Posterior cingulate gyrus (tissue), 11 donors: ENCODE measurements at regions not wholly inside any gene's neighbourhood (a gene's known extent, or its start where the extent isn't known, plus 50 kb on each side); places are given as distances from the start of the nearest gene placed in this dataset.
"Not testable (repeated sequence)": the region's sequence is repeated elsewhere in the genome, so short reads cannot be mapped to it uniquely, and the experiment has no call there.

ENCODE experiments used
- DNase-seq, 10 donors: peaks; one replicate each; pipeline versions ENCODE4 v3.0.0 to v3.0.0-alpha.2; 2020 to 2021; ENCODE audit warnings: mixed read lengths in 3 of 10
- intact Hi-C: fragments of 100-400 bp; cut with DNase I; formaldehyde crosslinking; loops from one replicate; pipeline ENCODE4 v1.15.1; 2023

- intact Hi-C loops, result no loop called here
Measured at GRCh38 chr5:17947029-17947428, 312.8 kb downstream of the TAF11L14 start.

GRCh38 chr5:17951392-17952169 lies 317.3 kb downstream of the TAF11L14 start:
- no peak for DNase-seq
- intact Hi-C loops, result no loop called here

More at GRCh38 chr5:17947029-17947428, 312.8 kb downstream of the TAF11L14 start:
- no peak for DNase-seq

GRCh38 chr5:17952231-17952630 lies 318.0 kb downstream of the TAF11L14 start:
- intact Hi-C loops, result no loop called here
- no peak for DNase-seq

- intact Hi-C loops, result no loop called here
Measured at GRCh38 chr5:17964067-17964466, 329.8 kb downstream of the TAF11L14 start.

GRCh38 chr5:17966640-17967402 lies 332.6 kb downstream of the TAF11L14 start:
- intact Hi-C loops, result no loop called here
- DNase-seq, result peak in 2 of 10 donors; percentile 74 to 87

More at GRCh38 chr5:17964067-17964466, 329.8 kb downstream of the TAF11L14 start:
- DNase-seq, result no peak

- DNase-seq, result no peak
- intact Hi-C loops, result no loop called here
Measured at GRCh38 chr5:17976404-17976803, 342.1 kb downstream of the TAF11L14 start.

GRCh38 chr5:17978954-17979353 lies 344.7 kb downstream of the TAF11L14 start:
- intact Hi-C loops, result no loop called here
- DNase-seq, result no peak

- DNase-seq, intact Hi-C loops: not testable (repeated sequence)
Measured at GRCh38 chr5:17982626-17983025, 348.4 kb downstream of the TAF11L14 start.

- intact Hi-C loops, result no loop called here
- DNase-seq, result no peak
Measured at GRCh38 chr5:17989036-17989435, 354.8 kb downstream of the TAF11L14 start.

- intact Hi-C loops, result no loop called here
- DNase-seq, result no peak
Measured at GRCh38 chr5:17989567-17990563, 355.6 kb downstream of the TAF11L14 start.

GRCh38 chr5:17991775-17992174 lies 357.5 kb downstream of the TAF11L14 start:
- intact Hi-C loops, result no loop called here

GRCh38 chr5:17992291-17992690 lies 358.0 kb downstream of the TAF11L14 start:
- intact Hi-C loops, result no loop called here
- no peak for DNase-seq

More at GRCh38 chr5:17991775-17992174, 357.5 kb downstream of the TAF11L14 start:
- DNase-seq, result peak in 1 of 10 donors; percentile 83

- DNase-seq, result no peak
- intact Hi-C loops, result no loop called here
Measured at GRCh38 chr5:17995997-17996396, 361.7 kb downstream of the TAF11L14 start.

GRCh38 chr5:17999858-18000257 lies 365.6 kb downstream of the TAF11L14 start:
- DNase-seq, result no peak

GRCh38 chr5:18000744-18001143 lies 366.5 kb downstream of the TAF11L14 start:
- intact Hi-C loops, result no loop called here
- no peak for DNase-seq

More at GRCh38 chr5:17999858-18000257, 365.6 kb downstream of the TAF11L14 start:
- intact Hi-C loops, result no loop called here

GRCh38 chr5:18003312-18003711 lies 369.1 kb downstream of the TAF11L14 start:
- no peak for DNase-seq
- intact Hi-C loops, result no loop called here

GRCh38 chr5:18003784-18004183 lies 369.5 kb downstream of the TAF11L14 start:
- intact Hi-C loops, result no loop called here

GRCh38 chr5:18006235-18006634 lies 372.0 kb downstream of the TAF11L14 start:
- intact Hi-C loops, result not testable (repeated sequence)
- peak in 1 of 10 donors; percentile 68 for DNase-seq

More at GRCh38 chr5:18003784-18004183, 369.5 kb downstream of the TAF11L14 start:
- DNase-seq, result no peak

GRCh38 chr5:18008940-18009339 lies 374.7 kb downstream of the TAF11L14 start:
- DNase-seq, result no peak
- intact Hi-C loops, result no loop called here

- no peak for DNase-seq
- intact Hi-C loops, result no loop called here
Measured at GRCh38 chr5:18010053-18010452, 375.8 kb downstream of the TAF11L14 start.
